ENCODE measurements at regions not wholly inside any gene's neighbourhood (a gene's known extent, or its start where the extent isn't known, plus 50 kb on each side); places are given as distances from the start of the nearest gene placed in this dataset.

GRCh38 chr5:93307557-93307956 lies 273.5 kb downstream of the NR2F1-AS1 start:
- Histone ChIP-seq H3K27me3 (no peaks in the 10 kb centered on the region), H3K27ac (no peak overlapping the region), H3K4me1 (peaks cover 0 to 25% (median 6%) of the 10 kb centered on the region in 9 donors), H3K9me3 (no peaks in the 10 kb centered on the region), H3K36me3 (no peaks in the 10 kb centered on the region), H3K4me3 (no peak overlapping the region)
- TF ChIP-seq CTCF (IDR thresholded peaks at IDR 0.05), result no peak
- no peak for ATAC-seq
- intact Hi-C loops (cut with DNase I), result no loop called here
- no peak for DNase-seq

- H3K9me3 ChIP-seq, result no peaks in the 10 kb centered on the region
- no peaks in the 10 kb centered on the region for H3K36me3 ChIP-seq
- TF ChIP-seq CTCF (IDR thresholded peaks at IDR 0.05), result no peak
- WGBS, 2 donors, result 31 to 33% methylated on average over 4 of the region's 4 CpGs
- peaks cover 0 to 19% (median 0%) of the 10 kb centered on the region in 9 donors for H3K4me1 ChIP-seq
- intact Hi-C loops (cut with DNase I), result no loop called here
- H3K27me3 ChIP-seq, result no peaks in the 10 kb centered on the region
- H3K27ac ChIP-seq, result no peak overlapping the region
- no peak for ATAC-seq
- peak overlapping the region in 1 of 10 donors; percentile 1 for H3K4me3 ChIP-seq
- no peak for DNase-seq
These were observed 275.0 kb downstream of the NR2F1-AS1 start for GRCh38 chr5:93305984-93306383.

- intact Hi-C loops (cut with DNase I), result no loop called here
- peaks cover 0 to 19% (median 0%) of the 10 kb centered on the region in 9 donors for H3K4me1 ChIP-seq
- no peaks in the 10 kb centered on the region for H3K27me3 ChIP-seq
- no peak for TF ChIP-seq CTCF (IDR thresholded peaks at IDR 0.05)
- ATAC-seq (no peak), DNase-seq (no peak)
- H3K36me3 ChIP-seq, result no peaks in the 10 kb centered on the region
- H3K9me3 ChIP-seq, result no peaks in the 10 kb centered on the region
- no peak overlapping the region for H3K27ac ChIP-seq
- WGBS, 2 donors, result 76 to 77% methylated on average over 3 of the region's 3 CpGs
- H3K4me3 ChIP-seq, result no peak overlapping the region
These were observed 276.4 kb downstream of the NR2F1-AS1 start for GRCh38 chr5:93304456-93305250.

GRCh38 chr5:93303291-93303691 lies 277.7 kb downstream of the NR2F1-AS1 start:
- ATAC-seq (no peak), DNase-seq (no peak)
- Histone ChIP-seq H3K4me3 (no peak overlapping the region), H3K27ac (no peak overlapping the region), H3K27me3 (no peaks in the 10 kb centered on the region), H3K4me1 (peaks cover 0 to 19% (median 0%) of the 10 kb centered on the region in 9 donors), H3K9me3 (no peaks in the 10 kb centered on the region), H3K36me3 (no peaks in the 10 kb centered on the region)
- intact Hi-C loops (cut with DNase I), result no loop called here
- no peak for TF ChIP-seq CTCF (IDR thresholded peaks at IDR 0.05)
- WGBS, 2 donors, result 61 to 70% methylated on average over 4 of the region's 4 CpGs

All from heart right ventricle (tissue), 16 donors.